Fibroblast of lung (primary cell): ENCODE measurements at regions not wholly inside any gene's neighbourhood (a gene's known extent, or its start where the extent isn't known, plus 50 kb on each side); places are given as distances from the start of the nearest gene placed in this dataset.

ENCODE experiments used
- EZH2 ChIP-seq: IDR thresholded peaks from 2 replicates; pipeline ENCODE4 v1.5.1; 2012; ENCODE audit warnings: low read length, control low read depth, mild to moderate bottlenecking; ENCODE audit errors: missing control alignments
- TF ChIP-seq, protein P1 (sequence below), 2 donors: IDR thresholded peaks in 1 of 2; conservative IDR thresholded peaks in 1 of 2; 1 replicate in 1 of 2; 2 replicates in 1 of 2; pipeline ENCODE4 v1.5.1; 2011 to 2012; ENCODE audit warnings: low read length in 2 of 2, control low read depth in 1 of 2, inconsistent platforms in 1 of 2, low read depth in 1 of 2, mild to moderate bottlenecking in 1 of 2

GRCh38 chr1:106276871-106277270, 779.6 kb upstream of the PRMT6 start:
- TF ChIP-seq, protein P1, sequence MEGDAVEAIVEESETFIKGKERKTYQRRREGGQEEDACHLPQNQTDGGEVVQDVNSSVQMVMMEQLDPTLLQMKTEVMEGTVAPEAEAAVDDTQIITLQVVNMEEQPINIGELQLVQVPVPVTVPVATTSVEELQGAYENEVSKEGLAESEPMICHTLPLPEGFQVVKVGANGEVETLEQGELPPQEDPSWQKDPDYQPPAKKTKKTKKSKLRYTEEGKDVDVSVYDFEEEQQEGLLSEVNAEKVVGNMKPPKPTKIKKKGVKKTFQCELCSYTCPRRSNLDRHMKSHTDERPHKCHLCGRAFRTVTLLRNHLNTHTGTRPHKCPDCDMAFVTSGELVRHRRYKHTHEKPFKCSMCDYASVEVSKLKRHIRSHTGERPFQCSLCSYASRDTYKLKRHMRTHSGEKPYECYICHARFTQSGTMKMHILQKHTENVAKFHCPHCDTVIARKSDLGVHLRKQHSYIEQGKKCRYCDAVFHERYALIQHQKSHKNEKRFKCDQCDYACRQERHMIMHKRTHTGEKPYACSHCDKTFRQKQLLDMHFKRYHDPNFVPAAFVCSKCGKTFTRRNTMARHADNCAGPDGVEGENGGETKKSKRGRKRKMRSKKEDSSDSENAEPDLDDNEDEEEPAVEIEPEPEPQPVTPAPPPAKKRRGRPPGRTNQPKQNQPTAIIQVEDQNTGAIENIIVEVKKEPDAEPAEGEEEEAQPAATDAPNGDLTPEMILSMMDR (conservative IDR thresholded peaks at IDR 0.05 in 1 of 2, IDR thresholded peaks at IDR 0.05 in 1 of 2; ENCODE audit: low read depth in 1 of 2, low read length in 2 of 2): no peak
- TF ChIP-seq EZH2: no peak
